ENCODE measurements at regions not wholly inside any gene's neighbourhood (a gene's known extent, or its start where the extent isn't known, plus 50 kb on each side); places are given as distances from the start of the nearest gene placed in this dataset.

DNA sequence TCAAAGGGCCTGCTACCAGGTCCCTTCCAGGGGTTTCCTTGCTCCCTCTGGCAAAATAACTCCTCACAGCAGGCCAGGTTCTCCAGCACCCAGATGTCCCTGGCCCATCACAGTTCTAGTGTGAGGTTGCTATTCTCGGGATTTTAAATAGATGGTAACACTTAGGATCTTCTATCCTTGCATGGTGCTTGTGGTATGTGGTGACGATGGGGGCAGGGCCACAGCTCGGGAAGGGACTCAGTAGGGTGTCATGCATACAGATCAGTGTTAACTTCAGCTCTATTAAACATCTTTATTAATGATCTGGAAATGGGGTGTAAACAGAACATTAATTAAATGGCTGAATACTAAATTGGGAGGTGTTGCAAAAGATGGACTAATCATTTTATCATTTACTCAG, 323.8 kb downstream of the QKI start:
- TF ChIP-seq, protein P1, sequence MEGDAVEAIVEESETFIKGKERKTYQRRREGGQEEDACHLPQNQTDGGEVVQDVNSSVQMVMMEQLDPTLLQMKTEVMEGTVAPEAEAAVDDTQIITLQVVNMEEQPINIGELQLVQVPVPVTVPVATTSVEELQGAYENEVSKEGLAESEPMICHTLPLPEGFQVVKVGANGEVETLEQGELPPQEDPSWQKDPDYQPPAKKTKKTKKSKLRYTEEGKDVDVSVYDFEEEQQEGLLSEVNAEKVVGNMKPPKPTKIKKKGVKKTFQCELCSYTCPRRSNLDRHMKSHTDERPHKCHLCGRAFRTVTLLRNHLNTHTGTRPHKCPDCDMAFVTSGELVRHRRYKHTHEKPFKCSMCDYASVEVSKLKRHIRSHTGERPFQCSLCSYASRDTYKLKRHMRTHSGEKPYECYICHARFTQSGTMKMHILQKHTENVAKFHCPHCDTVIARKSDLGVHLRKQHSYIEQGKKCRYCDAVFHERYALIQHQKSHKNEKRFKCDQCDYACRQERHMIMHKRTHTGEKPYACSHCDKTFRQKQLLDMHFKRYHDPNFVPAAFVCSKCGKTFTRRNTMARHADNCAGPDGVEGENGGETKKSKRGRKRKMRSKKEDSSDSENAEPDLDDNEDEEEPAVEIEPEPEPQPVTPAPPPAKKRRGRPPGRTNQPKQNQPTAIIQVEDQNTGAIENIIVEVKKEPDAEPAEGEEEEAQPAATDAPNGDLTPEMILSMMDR (IDR thresholded peaks at IDR 0.05; ENCODE audit: poor library complexity) = no peak
- no peak for TF ChIP-seq EZH2 (IDR thresholded peaks at IDR 0.05; ENCODE audit: borderline replicate concordance)
- no peak for TF ChIP-seq EZH2phosphoT487 (IDR thresholded peaks at IDR 0.05; ENCODE audit: low read depth, severe bottlenecking, unreplicated experiment)
